NCI-H2227 (cell line): ENCODE measurements at regions not wholly inside any gene's neighbourhood (a gene's known extent, or its start where the extent isn't known, plus 50 kb on each side); places are given as distances from the start of the nearest gene placed in this dataset.
"Not testable (repeated sequence)": the region's sequence is repeated elsewhere in the genome, so short reads cannot be mapped to it uniquely, and the experiment has no call there.

Source experiments
- DNase-seq: peaks from one replicate; lab custom pipeline; 2025; ENCODE audit not compliant: unreplicated experiment; lab: John Stamatoyannopoulos, UW

GRCh38 chr20:47927944-47928343 lies 142.7 kb upstream of the SULF2 start:
- DNase-seq: no peak

- DNase-seq: no peak
Observed at GRCh38 chr20:47927385-47927851, 142.1 kb upstream of the SULF2 start.

GRCh38 chr20:47926731-47927130 lies 141.4 kb upstream of the SULF2 start:
- DNase-seq: no peak

GRCh38 chr20:47925593-47925992 lies 140.3 kb upstream of the SULF2 start:
- no peak for DNase-seq

GRCh38 chr20:47922269-47922668 lies 137.0 kb upstream of the SULF2 start:
- no peak for DNase-seq

- not testable (repeated sequence) for DNase-seq
Observed at GRCh38 chr20:47921829-47922228, 136.5 kb upstream of the SULF2 start.

- no peak for DNase-seq
Observed at GRCh38 chr20:47921408-47921807, 136.1 kb upstream of the SULF2 start.

GRCh38 chr20:47917549-47918070 lies 132.3 kb upstream of the SULF2 start:
- no peak for DNase-seq

- no peak for DNase-seq
Observed at GRCh38 chr20:47915495-47915894, 130.2 kb upstream of the SULF2 start.

GRCh38 chr20:47914792-47915191 lies 129.5 kb upstream of the SULF2 start:
- no peak for DNase-seq

GRCh38 chr20:47912786-47913501 lies 127.7 kb upstream of the SULF2 start:
- not testable (repeated sequence) for DNase-seq

- DNase-seq: not testable (repeated sequence)
Observed at GRCh38 chr20:47912165-47912564, 126.9 kb upstream of the SULF2 start.

- DNase-seq: not testable (repeated sequence)
Observed at GRCh38 chr20:47909696-47910369, 124.6 kb upstream of the SULF2 start.

GRCh38 chr20:47908361-47909035 lies 123.2 kb upstream of the SULF2 start:
- DNase-seq: not testable (repeated sequence)

GRCh38 chr20:47907951-47908350 lies 122.7 kb upstream of the SULF2 start:
- not testable (repeated sequence) for DNase-seq

GRCh38 chr20:47907031-47907675 lies 121.9 kb upstream of the SULF2 start:
- DNase-seq: no peak

GRCh38 chr20:47906348-47906660 lies 121.0 kb upstream of the SULF2 start:
- no peak for DNase-seq

GRCh38 chr20:47905628-47906347 lies 120.5 kb upstream of the SULF2 start:
- DNase-seq: no peak

- DNase-seq: not testable (repeated sequence)
Observed at GRCh38 chr20:47903009-47903408, 117.7 kb upstream of the SULF2 start.

- not testable (repeated sequence) for DNase-seq
Observed at GRCh38 chr20:47899313-47899712, 114.0 kb upstream of the SULF2 start.

GRCh38 chr20:47897461-47897860 lies 112.2 kb upstream of the SULF2 start:
- DNase-seq: no peak
